Stimulated activated effector memory CD8-positive, alpha-beta T cell treated with anti-CD3 and anti-CD28 coated beads, Interleukin-12 subunit alpha, Interleukin-12 subunit beta, amount 100 ng/mL, for 72 hours (primary cell): ENCODE measurements at regions not wholly inside any gene's neighbourhood (a gene's known extent, or its start where the extent isn't known, plus 50 kb on each side); places are given as distances from the start of the nearest gene placed in this dataset.
"Not testable (repeated sequence)": the region's sequence is repeated elsewhere in the genome, so short reads cannot be mapped to it uniquely, and the experiment has no call there.

ENCODE experiments used
- ATAC-seq: fragments of 150-1000 bp; cut with Tn5 transposase; 2 replicates; pipeline ENCODE4 v1.10.0; 2021
- DNase-seq, 2 donors: peaks; one replicate each; pipeline ENCODE4 v3.0.0; 2021 to 2022; ENCODE audit warnings: low spot score in 2 of 2
- H3K27ac Mint-ChIP-seq: one replicate; pipeline ENCODE4 v1.8.0; 2022; ENCODE audit warnings: mild to moderate bottlenecking, mixed read lengths
- H3K36me3 Mint-ChIP-seq: one replicate; pipeline ENCODE4 v1.8.0; 2022; ENCODE audit warnings: mild to moderate bottlenecking, mixed read lengths
- H3K4me1 Mint-ChIP-seq: one replicate; pipeline ENCODE4 v1.8.0; 2022; ENCODE audit warnings: mixed read lengths
- H3K4me3 Mint-ChIP-seq: one replicate; pipeline ENCODE4 v1.8.0; 2022; ENCODE audit warnings: mild to moderate bottlenecking, mixed read lengths
- H3K9me3 Mint-ChIP-seq: one replicate; pipeline ENCODE4 v1.8.0; 2022; ENCODE audit warnings: mixed read lengths

DNA sequence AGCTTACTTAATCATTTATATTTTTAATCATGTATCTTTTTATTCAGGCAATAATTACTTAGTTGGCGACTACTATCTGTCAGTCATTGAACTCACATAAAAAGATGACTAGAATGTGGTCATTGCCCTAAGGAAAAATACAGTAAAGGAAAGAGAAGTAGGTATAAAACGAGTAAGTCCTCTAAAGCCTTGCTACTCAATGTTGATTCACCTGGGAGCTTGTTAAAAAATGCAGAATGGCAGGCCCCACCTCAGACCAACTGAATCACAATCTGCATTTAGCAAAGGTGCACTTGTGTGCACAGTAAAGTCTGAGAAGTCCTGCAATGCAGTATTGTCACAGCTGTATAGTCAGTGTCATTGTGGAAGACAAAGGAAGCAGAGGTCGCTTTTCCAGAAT lies 592.4 kb downstream of the CSNK1G3 start:
- peaks cover 17% of the 10 kb centered on the region for H3K9me3 Mint-ChIP-seq
- ATAC-seq (no peak), DNase-seq (no peak)
- H3K36me3 Mint-ChIP-seq, result no peaks in the 10 kb centered on the region
- no peaks in the 10 kb centered on the region for H3K4me1 Mint-ChIP-seq
- no peak overlapping the region for H3K4me3 Mint-ChIP-seq
- H3K27ac Mint-ChIP-seq, result no peak overlapping the region

DNA sequence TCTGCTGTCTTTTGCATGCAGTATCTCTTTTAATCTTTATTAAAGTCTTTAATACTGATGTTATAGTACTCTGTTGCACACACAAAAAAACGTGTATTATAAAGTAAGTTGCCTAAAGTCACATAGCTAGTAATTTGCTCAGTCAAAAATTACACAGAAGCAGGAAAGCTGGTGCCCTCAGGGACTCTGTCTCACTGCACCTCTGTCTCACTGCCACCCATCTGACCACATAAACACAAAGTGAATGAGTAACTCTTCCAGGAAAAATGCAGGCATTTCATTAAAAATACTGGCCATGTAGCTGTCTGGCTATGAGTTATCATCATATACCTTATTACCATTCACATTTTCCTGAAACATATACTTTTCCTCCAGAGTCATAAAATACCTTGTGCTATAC lies 591.7 kb downstream of the CSNK1G3 start:
- Mint-ChIP-seq H3K4me3 (no peak overlapping the region), H3K4me1 (no peaks in the 10 kb centered on the region), H3K27ac (no peak overlapping the region), H3K36me3 (no peaks in the 10 kb centered on the region), H3K9me3 (peaks cover 17% of the 10 kb centered on the region)
- DNase-seq (no peak), ATAC-seq (no peak)

DNA sequence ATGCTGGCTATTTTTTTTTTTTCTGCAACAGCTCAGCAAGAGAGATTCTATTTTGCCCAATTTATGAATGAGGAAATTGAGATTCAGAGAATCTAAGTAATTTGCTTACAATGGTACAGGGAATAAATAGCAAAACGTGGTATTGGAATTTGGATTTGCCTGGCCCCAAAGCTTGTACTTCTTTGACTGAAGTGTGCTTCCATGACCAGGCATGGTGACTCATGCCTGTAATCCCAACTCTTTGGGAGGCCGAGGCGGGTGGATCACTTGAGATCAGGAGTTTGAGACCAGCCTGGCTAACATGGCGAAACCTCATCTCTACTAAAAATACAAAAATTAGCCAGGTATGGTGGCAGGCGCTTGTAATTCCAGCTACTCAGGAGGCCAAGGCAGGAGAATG lies 591.1 kb downstream of the CSNK1G3 start:
- not testable (repeated sequence) for H3K27ac Mint-ChIP-seq, H3K4me1 Mint-ChIP-seq, H3K4me3 Mint-ChIP-seq, H3K36me3 Mint-ChIP-seq, DNase-seq, ATAC-seq
- H3K9me3 Mint-ChIP-seq, result peaks cover 15% of the 10 kb centered on the region

DNA sequence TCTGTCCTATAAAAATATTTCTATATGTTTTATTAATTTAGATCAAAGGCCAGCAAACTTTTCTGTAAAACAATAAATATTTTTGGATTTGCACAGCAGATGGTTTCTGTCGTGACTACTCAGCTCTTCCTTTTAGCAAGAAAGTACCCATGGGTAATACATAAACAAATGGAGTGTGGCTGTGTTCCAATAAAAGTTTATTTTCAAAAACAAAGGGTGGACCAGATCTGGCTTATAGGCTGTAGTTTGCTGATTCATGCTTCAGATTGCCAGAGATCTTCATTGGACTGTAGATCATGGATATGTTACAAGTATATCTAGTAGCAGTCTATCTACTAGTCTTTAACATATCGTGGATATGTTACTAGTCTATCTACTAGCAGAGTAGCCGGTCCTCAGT lies 590.5 kb downstream of the CSNK1G3 start:
- ATAC-seq (no peak), DNase-seq (no peak)
- H3K9me3 Mint-ChIP-seq, result peaks cover 15% of the 10 kb centered on the region
- H3K4me3 Mint-ChIP-seq, result no peak overlapping the region
- no peak overlapping the region for H3K27ac Mint-ChIP-seq
- no peaks in the 10 kb centered on the region for H3K4me1 Mint-ChIP-seq
- no peaks in the 10 kb centered on the region for H3K36me3 Mint-ChIP-seq

DNA sequence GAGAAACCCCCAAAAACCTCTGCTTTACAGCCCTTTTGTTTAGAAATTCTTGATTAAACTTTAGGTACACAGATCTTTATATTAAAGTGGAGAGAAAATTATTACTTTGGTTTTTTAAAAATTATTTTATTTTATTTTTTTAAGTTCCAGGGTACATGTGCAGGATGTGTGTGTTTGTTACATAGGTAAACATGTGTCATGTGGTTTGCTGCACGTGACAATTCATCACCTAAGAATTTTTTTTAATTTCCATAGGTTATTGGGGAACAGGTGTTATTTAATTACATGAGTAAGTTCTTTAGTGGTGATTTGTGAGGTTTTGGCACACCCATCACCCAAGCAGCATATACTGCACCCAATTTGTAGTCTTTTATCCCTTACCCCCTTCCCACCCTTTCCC lies 581.7 kb downstream of the CSNK1G3 start:
- ATAC-seq, result no peak
- H3K4me1 Mint-ChIP-seq, result no peaks in the 10 kb centered on the region
- H3K4me3 Mint-ChIP-seq, result no peak overlapping the region
- peaks cover 3% of the 10 kb centered on the region for H3K9me3 Mint-ChIP-seq
- DNase-seq, result no peak
- H3K36me3 Mint-ChIP-seq, result no peaks in the 10 kb centered on the region
- no peak overlapping the region for H3K27ac Mint-ChIP-seq

DNA sequence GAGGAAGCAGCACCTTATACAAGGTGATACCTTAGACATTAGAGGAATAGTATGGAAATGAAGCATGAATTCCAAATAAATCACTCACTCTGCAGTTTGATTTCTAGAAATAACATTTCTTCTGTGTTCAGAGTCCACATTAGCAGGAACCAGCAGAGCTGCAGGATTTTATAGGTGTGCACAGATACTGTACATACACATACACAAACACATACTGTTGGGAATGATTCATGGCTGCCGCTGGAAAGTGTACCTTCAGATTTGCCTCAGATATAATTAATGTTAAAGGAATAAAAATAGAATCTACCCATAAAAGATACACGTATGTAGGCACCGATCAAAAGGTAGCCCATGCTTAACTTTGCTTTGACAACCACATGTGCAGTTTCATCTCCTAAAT lies 578.1 kb downstream of the CSNK1G3 start:
- no peaks in the 10 kb centered on the region for H3K4me1 Mint-ChIP-seq
- DNase-seq, result no peak
- H3K36me3 Mint-ChIP-seq, result no peaks in the 10 kb centered on the region
- H3K4me3 Mint-ChIP-seq, result no peak overlapping the region
- peaks cover 3% of the 10 kb centered on the region for H3K9me3 Mint-ChIP-seq
- no peak overlapping the region for H3K27ac Mint-ChIP-seq
- no peak for ATAC-seq

DNA sequence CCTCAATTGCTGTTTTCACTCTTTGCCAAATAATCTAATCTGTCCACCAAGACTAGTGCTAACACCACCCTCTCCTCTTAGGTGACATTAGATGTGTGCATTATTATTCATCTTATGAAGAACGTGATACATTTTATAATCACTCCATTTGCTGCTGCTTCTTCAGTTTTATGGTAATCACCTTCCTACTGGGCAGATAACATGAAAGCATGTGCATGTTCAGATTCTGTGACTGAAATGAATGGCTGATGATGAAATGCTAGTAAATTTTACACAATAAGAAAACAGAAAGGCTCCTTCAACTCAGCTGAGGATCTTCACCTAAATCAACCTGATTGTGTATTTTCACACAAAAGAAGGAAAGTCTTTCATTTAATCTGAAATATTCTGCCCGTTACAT lies 577.6 kb downstream of the CSNK1G3 start:
- no peaks in the 10 kb centered on the region for H3K4me1 Mint-ChIP-seq
- no peaks in the 10 kb centered on the region for H3K36me3 Mint-ChIP-seq
- H3K4me3 Mint-ChIP-seq, result no peak overlapping the region
- DNase-seq, result no peak
- H3K27ac Mint-ChIP-seq, result no peak overlapping the region
- ATAC-seq, result no peak
- H3K9me3 Mint-ChIP-seq, result peaks cover 4% of the 10 kb centered on the region

DNA sequence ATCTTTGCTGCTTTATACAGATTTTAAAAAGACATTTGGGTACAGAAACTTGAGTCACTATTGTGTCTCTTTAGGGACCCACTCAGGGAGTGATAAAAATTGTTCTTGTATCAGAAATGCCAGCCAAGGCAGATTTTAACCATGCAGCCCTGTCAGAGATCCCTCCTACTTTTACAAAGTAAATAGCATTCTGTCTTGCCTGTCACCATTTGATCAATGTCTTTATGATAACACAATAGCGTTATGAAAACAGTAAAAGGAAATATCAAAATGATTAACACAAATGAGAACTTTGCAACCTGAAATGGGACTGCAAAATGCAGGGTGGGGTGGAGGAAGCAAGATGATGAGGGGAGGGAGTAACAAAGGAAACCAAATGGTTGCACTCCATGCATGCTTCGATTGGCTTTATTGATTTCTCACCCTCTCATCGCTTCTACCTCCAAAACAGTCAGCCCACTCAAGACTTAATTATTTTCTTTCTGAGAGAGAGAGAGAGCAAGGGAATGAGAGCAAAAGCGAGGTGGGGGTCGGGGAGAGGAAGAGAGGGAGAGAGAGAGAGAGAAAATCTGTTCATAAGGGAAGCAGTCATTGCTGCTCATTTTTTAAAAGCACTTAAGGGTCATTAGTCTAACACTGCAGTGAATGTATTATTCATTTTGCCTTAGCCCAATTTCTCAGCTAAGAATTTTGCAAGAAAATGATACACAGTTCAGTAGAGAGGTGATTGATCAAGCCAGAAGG lies 576.5 kb downstream of the CSNK1G3 start:
- Mint-ChIP-seq H3K4me1 (no peaks in the 10 kb centered on the region), H3K27ac (no peak overlapping the region), H3K4me3 (no peak overlapping the region), H3K36me3 (no peaks in the 10 kb centered on the region), H3K9me3 (peaks cover 7% of the 10 kb centered on the region)
- no peak for DNase-seq
- no peak for ATAC-seq

DNA sequence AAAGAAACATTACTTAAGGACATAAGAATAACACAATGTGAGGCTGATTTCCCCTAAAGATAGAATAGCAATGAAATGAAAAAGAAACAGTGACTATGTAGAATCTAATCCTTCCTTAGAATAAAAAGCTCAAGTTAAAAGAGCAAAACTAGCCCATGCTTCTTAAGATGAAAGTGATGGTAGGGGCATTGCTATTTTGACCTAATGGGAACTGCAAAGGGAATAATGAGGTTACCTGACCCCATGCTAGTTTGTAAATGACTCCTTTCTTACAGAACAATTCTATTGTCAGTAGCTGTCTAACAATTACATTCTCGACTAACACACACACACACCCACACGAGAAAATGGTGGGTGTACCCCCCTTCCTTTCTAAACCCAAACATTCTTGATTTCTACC lies 575.8 kb downstream of the CSNK1G3 start:
- DNase-seq, result no peak
- Mint-ChIP-seq H3K4me3 (no peak overlapping the region), H3K27ac (no peak overlapping the region), H3K9me3 (peaks cover 7% of the 10 kb centered on the region), H3K36me3 (no peaks in the 10 kb centered on the region), H3K4me1 (no peaks in the 10 kb centered on the region)
- no peak for ATAC-seq

DNA sequence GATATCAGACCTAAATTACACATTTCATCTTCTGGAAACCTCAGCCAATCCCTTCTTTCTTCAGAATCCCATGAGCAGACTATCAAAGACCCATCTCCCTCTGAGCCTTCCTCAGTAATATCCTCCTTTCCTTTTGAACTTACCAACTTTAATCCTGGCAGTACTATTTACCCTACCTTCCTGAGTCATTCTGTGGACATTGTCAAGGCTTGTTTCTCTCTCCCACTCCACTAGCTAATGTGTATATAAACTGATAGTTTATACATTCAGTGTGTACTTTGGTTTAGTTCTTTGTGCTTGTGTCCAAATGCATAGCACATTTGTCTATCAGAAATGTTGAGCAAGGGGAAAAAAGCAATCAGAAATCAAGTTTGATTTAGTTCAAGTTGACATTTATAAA lies 568.3 kb downstream of the CSNK1G3 start:
- Mint-ChIP-seq H3K27ac (no peak overlapping the region), H3K4me1 (no peaks in the 10 kb centered on the region), H3K4me3 (no peak overlapping the region), H3K36me3 (no peaks in the 10 kb centered on the region), H3K9me3 (peaks cover 25% of the 10 kb centered on the region)
- ATAC-seq (no peak), DNase-seq (no peak)

DNA sequence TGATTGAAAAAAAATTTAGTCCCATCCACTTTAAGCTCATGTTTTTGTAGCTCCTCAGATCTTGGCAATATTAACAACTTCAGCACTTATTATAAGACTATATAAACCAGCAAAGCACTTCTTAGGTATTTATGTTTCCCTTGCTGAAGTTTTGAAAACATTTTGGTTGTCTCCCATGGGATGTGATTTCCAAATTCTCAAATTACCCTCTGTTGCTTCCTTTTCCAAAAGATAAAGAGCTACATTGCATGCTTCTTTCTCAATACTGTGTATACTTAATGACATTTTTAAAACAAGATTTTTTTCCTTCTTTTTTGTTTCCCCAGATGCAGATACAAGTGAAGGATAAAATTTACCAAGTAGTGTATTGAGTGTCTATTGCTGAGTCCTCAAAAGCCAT lies 567.1 kb downstream of the CSNK1G3 start:
- DNase-seq, result no peak
- Mint-ChIP-seq H3K4me1 (no peaks in the 10 kb centered on the region), H3K36me3 (no peaks in the 10 kb centered on the region), H3K4me3 (no peak overlapping the region), H3K27ac (no peak overlapping the region), H3K9me3 (peaks cover 23% of the 10 kb centered on the region)
- ATAC-seq, result no peak

DNA sequence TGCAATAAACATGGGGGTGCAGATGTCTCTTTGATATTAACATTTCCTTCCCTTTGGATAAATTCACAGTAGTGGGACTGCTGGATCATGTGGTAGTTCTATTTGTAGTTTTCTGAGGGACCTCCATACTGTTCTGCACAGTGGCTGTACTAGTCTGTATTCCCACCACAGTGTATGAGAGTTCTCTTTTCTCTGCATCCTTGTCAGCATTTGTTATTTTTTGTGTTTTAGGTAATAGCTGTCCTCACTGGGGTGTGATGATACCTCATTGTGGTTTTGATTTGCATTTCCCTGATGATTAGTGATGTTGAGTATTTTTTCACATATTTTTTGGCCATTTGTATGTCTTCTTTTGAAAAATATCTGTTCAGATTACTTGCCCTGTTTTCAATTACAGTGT lies 562.5 kb downstream of the CSNK1G3 start:
- H3K36me3 Mint-ChIP-seq, result no peaks in the 10 kb centered on the region
- no peak for ATAC-seq
- no peak for DNase-seq
- no peak overlapping the region for H3K27ac Mint-ChIP-seq
- H3K4me1 Mint-ChIP-seq, result no peaks in the 10 kb centered on the region
- H3K4me3 Mint-ChIP-seq, result no peak overlapping the region
- peaks cover 20% of the 10 kb centered on the region for H3K9me3 Mint-ChIP-seq

DNA sequence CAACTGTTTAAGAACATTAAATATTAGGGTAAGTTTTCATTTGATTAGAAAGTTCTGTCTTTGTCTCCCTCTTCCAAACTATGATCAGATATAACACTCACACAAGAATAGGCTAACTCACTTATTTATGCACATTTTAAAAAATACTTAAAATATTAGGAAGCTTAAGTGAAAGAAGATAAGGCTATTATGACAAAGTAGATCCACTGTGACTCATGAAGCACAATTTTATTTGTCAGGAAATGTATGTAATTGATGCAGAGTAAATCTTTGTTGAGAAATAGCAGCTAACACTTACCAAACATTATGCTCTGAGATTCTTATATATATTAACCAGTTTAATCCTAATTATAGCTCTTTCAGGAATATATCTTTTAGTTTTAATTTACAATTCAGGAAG lies 560.6 kb downstream of the CSNK1G3 start:
- Mint-ChIP-seq H3K9me3 (peaks cover 17% of the 10 kb centered on the region), H3K27ac (no peak overlapping the region), H3K36me3 (no peaks in the 10 kb centered on the region), H3K4me1 (no peaks in the 10 kb centered on the region), H3K4me3 (no peak overlapping the region)
- DNase-seq (no peak), ATAC-seq (no peak)

DNA sequence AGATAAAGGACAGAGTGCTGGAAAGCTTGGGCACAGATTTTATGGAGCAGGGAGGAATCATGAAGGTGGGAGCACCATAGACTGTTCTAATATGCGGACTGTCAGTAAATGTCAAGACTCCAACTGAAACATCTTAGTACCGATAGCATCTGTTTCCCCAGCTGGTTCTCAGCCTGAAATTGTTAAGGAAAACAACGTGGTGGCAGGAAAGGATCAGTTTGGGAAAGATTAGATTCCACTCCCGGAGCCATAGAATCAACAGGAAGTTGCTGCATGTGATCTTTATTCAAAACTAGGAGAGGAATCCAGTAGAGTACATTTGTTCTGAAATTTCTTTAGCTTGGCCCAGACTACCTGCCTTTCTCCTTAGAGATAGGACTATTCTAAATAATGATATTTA lies 559.1 kb downstream of the CSNK1G3 start:
- no peak for ATAC-seq

DNA sequence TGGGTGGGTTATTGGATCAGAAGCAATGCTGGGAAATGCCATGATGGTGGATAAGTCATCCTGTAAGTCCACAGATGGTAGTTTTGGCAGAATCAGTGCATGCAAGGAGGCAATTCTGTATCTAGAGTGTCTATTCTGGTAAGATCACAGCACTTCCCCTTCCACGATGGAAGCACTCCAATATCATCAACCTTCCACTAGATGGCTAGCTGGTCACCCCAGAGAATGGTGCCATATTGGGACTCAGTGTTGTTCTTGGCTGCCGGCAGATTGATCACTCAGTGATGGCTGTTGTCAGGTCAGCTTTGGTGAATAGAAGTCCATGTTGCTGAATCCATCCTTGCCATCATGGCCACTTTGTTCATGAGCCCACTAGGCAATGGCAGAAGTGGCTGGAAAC lies 553.5 kb downstream of the CSNK1G3 start:
- no peak overlapping the region for H3K27ac Mint-ChIP-seq
- no peak for ATAC-seq
- no peak for DNase-seq
- no peak overlapping the region for H3K4me3 Mint-ChIP-seq
- H3K36me3 Mint-ChIP-seq, result no peaks in the 10 kb centered on the region
- H3K4me1 Mint-ChIP-seq, result no peaks in the 10 kb centered on the region
- peaks cover 5% of the 10 kb centered on the region for H3K9me3 Mint-ChIP-seq

More for the DNA sequence above, 559.1 kb downstream of the CSNK1G3 start:
- H3K27ac Mint-ChIP-seq, result no peak overlapping the region
- H3K4me1 Mint-ChIP-seq, result no peaks in the 10 kb centered on the region
- DNase-seq, result no peak
- H3K36me3 Mint-ChIP-seq, result no peaks in the 10 kb centered on the region
- H3K9me3 Mint-ChIP-seq, result peaks cover 11% of the 10 kb centered on the region
- no peak overlapping the region for H3K4me3 Mint-ChIP-seq

DNA sequence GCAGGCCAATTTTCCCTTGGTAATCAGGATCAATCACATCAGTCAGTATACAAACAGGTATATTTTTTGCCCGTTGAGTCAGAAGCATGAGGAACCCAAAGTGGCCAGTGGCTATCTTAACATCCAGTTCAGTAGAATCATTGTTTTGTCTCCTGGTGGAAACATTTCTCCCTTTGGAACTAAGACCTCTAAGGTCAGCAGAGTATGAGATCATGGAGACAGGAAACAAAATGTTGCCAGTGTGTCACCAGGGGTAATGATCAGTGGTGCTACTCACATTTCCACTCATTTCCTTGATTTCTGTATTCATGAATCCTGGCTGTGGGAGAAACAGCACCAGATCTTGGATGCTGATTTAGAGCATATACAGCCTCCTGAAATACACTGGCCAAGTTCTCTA lies 553.0 kb downstream of the CSNK1G3 start:
- H3K4me1 Mint-ChIP-seq, result no peaks in the 10 kb centered on the region

DNA sequence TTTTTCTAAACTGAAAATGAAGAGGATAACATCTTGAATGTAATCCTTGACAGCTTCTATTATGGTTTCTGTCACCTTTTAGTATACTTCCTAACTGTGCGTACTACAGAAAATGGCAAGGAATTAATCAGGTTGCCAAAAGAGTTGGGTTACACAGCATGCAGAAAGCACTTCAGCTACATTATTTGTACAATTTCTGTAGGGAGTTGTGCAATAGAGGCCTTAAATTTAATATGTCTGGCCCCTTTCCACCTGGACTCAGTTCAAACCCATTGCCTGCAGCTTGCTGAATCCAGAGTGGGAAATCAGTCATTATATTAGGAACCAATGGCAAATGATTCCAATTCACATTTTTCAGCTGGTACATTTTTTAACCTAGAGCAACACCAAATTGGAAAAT lies 549.7 kb downstream of the CSNK1G3 start:
- Mint-ChIP-seq H3K4me1 (no peaks in the 10 kb centered on the region), H3K27ac (no peak overlapping the region), H3K36me3 (no peaks in the 10 kb centered on the region), H3K4me3 (no peak overlapping the region), H3K9me3 (peaks cover 10% of the 10 kb centered on the region)
- DNase-seq (no peak), ATAC-seq (no peak)

More for the DNA sequence above, 553.0 kb downstream of the CSNK1G3 start:
- DNase-seq, result no peak
- no peak for ATAC-seq
- Mint-ChIP-seq H3K27ac (no peak overlapping the region), H3K9me3 (peaks cover 5% of the 10 kb centered on the region), H3K4me3 (no peak overlapping the region), H3K36me3 (no peaks in the 10 kb centered on the region)
